ENCODE measurements at regions not wholly inside any gene's neighbourhood (a gene's known extent, or its start where the extent isn't known, plus 50 kb on each side); places are given as distances from the start of the nearest gene placed in this dataset.

DNA sequence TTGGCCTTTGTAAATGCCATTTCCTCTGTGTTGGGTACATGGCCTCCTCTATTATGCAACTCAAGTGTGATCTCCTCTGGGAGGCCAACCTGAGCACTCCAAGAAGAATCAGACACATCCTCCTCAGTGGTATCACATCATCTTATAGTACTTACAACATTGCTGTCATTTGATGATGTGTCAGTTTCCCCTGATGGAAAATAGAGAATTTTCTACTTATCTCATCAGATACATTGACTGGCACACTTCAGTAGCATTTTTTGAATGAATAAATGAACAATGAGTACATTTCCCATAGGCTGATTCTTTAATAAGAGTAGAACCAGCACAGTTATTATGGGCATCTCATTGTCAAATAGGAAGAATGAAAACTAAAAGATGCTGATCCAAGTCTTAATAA is 86.6 kb upstream of the NXPH2 start (continued):
- TF ChIP-seq RXRA (IDR thresholded peaks at IDR 0.05) = no peak
- no peak for TF ChIP-seq YY1 (IDR thresholded peaks at IDR 0.05)
- no peak for TF ChIP-seq GABPA (IDR thresholded peaks at IDR 0.05 in 1 of 2, conservative IDR thresholded peaks at IDR 0.05 in 1 of 2)
- TF ChIP-seq TAF1 (conservative IDR thresholded peaks at IDR 0.05) = no peak
- TF ChIP-seq HNF4A (conservative IDR thresholded peaks at IDR 0.05) = no peak
- TF ChIP-seq FOXA1 (IDR thresholded peaks at IDR 0.05) = no peak
- TF ChIP-seq, protein P1, sequence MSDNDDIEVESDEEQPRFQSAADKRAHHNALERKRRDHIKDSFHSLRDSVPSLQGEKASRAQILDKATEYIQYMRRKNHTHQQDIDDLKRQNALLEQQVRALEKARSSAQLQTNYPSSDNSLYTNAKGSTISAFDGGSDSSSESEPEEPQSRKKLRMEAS (IDR thresholded peaks at IDR 0.05) = no peak
- no peak for TF ChIP-seq FOXA2 (IDR thresholded peaks at IDR 0.05)
- no peak for TF ChIP-seq NR2F2 (IDR thresholded peaks at IDR 0.05)
- TF ChIP-seq JUND (IDR thresholded peaks at IDR 0.05) = no peak
- no peak for TF ChIP-seq EGR1 (IDR thresholded peaks at IDR 0.05; ENCODE audit: low read depth in 2 of 2)

DNA sequence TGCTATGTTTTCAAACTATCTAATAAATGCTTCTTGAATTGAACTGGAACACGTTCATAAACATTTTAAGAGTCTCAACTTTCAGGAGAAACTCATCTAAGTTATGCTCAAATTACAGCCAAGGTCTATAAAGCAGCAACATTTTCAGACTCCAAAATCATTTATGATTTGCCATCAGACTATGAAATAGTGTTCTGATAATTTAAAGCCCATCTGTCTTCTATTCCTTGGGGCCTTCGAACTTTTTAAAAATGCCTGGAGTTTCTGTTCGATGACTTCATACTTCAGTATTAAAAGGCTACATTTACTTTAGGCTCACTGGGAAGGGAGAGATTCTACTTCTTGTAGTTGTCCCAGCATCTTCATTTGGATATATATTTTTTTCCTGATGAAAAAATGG is 73.6 kb upstream of the NXPH2 start:
- H3K9ac ChIP-seq (ENCODE audit: low read depth in 1 of 2, low read length in 2 of 2) = no peak overlapping the region
- H3K36me3 ChIP-seq (ENCODE audit: control insufficient read depth in 4 of 4, insufficient read depth in 3 of 4, low read depth in 1 of 4, low read length in 3 of 4) = no peaks in the 10 kb centered on the region
- no peak for DNase-seq (ENCODE audit: low spot score)
- H3K27ac ChIP-seq (ENCODE audit: low read depth in 1 of 2, low read length in 2 of 2) = no peak overlapping the region
- TF ChIP-seq RAD21 (IDR thresholded peaks at IDR 0.05) (no peak), GABPA (IDR thresholded peaks at IDR 0.05 in 1 of 2, conservative IDR thresholded peaks at IDR 0.05 in 1 of 2) (no peak), HNF4G (IDR thresholded peaks at IDR 0.05) (no peak), HNF4A (conservative IDR thresholded peaks at IDR 0.05) (no peak), JUND (IDR thresholded peaks at IDR 0.05) (no peak), EGR1 (IDR thresholded peaks at IDR 0.05; ENCODE audit: low read depth in 2 of 2) (no peak), YY1 (IDR thresholded peaks at IDR 0.05) (no peak), SP1 (IDR thresholded peaks at IDR 0.05) (no peak), TAF1 (conservative IDR thresholded peaks at IDR 0.05) (no peak)
- TF ChIP-seq, protein P1 (IDR thresholded peaks at IDR 0.05) = no peak
- TF ChIP-seq, protein P2, sequence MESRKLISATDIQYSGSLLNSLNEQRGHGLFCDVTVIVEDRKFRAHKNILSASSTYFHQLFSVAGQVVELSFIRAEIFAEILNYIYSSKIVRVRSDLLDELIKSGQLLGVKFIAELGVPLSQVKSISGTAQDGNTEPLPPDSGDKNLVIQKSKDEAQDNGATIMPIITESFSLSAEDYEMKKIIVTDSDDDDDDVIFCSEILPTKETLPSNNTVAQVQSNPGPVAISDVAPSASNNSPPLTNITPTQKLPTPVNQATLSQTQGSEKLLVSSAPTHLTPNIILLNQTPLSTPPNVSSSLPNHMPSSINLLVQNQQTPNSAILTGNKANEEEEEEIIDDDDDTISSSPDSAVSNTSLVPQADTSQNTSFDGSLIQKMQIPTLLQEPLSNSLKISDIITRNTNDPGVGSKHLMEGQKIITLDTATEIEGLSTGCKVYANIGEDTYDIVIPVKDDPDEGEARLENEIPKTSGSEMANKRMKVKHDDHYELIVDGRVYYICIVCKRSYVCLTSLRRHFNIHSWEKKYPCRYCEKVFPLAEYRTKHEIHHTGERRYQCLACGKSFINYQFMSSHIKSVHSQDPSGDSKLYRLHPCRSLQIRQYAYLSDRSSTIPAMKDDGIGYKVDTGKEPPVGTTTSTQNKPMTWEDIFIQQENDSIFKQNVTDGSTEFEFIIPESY (IDR thresholded peaks at IDR 0.05) = no peak
- H3K9me3 ChIP-seq (ENCODE audit: control insufficient read depth in 4 of 4, low read length in 3 of 4) = no peaks in the 10 kb centered on the region
- H3K27me3 ChIP-seq (ENCODE audit: control insufficient read depth in 4 of 4, insufficient read depth in 4 of 4, low read length in 3 of 4) = no peaks in the 10 kb centered on the region
- no peak overlapping the region for H3K4me3 ChIP-seq (ENCODE audit: low read depth in 1 of 3, low read length in 3 of 3)
- WGBS = 75% methylated on average over 3 of the region's 3 CpGs
- H3K4me1 ChIP-seq (ENCODE audit: control insufficient read depth in 4 of 4, insufficient read depth in 4 of 4, low read length in 3 of 4) = no peaks in the 10 kb centered on the region

GRCh38 chr2:138853296-138853695 is 73.1 kb upstream of the NXPH2 start:
- DNase-seq (ENCODE audit: low spot score) = no peak
- Histone ChIP-seq H3K4me1 (ENCODE audit: control insufficient read depth in 4 of 4, insufficient read depth in 4 of 4, low read length in 3 of 4) (no peaks in the 10 kb centered on the region), H3K4me3 (ENCODE audit: low read depth in 1 of 3, low read length in 3 of 3) (no peak overlapping the region), H3K36me3 (ENCODE audit: control insufficient read depth in 4 of 4, insufficient read depth in 3 of 4, low read depth in 1 of 4, low read length in 3 of 4) (no peaks in the 10 kb centered on the region), H3K9me3 (ENCODE audit: control insufficient read depth in 4 of 4, low read length in 3 of 4) (no peaks in the 10 kb centered on the region), H3K27me3 (ENCODE audit: control insufficient read depth in 4 of 4, insufficient read depth in 4 of 4, low read length in 3 of 4) (no peaks in the 10 kb centered on the region), H3K9ac (ENCODE audit: low read depth in 1 of 2, low read length in 2 of 2) (no peak overlapping the region), H3K27ac (ENCODE audit: low read depth in 1 of 2, low read length in 2 of 2) (no peak overlapping the region)
- 58% methylated on average over 1 of the region's 1 CpG for WGBS
- TF ChIP-seq YY1 (IDR thresholded peaks at IDR 0.05) = no peak
- TF ChIP-seq FOXA1 (IDR thresholded peaks at IDR 0.05) = no peak
- no peak for TF ChIP-seq FOXA2 (IDR thresholded peaks at IDR 0.05)
- TF ChIP-seq HNF4A (conservative IDR thresholded peaks at IDR 0.05) = no peak
- TF ChIP-seq, protein P2 (IDR thresholded peaks at IDR 0.05) = no peak
- TF ChIP-seq, protein P1 (IDR thresholded peaks at IDR 0.05) = no peak
- TF ChIP-seq NR2F2 (IDR thresholded peaks at IDR 0.05) = no peak

Measured in liver (tissue), 7 donors.